GM18870 (cell line): ENCODE measurements at regions not wholly inside any gene's neighbourhood (a gene's known extent, or its start where the extent isn't known, plus 50 kb on each side); places are given as distances from the start of the nearest gene placed in this dataset.
"Not testable (repeated sequence)": the region's sequence is repeated elsewhere in the genome, so short reads cannot be mapped to it uniquely, and the experiment has no call there.

Source experiments
- ATAC-seq: cut with Tn5 transposase; IDR thresholded peaks from one replicate; pipeline ENCODE4 v1.9.1; 2021; ENCODE audit warnings: moderate library complexity; ENCODE audit not compliant: unreplicated experiment

DNA sequence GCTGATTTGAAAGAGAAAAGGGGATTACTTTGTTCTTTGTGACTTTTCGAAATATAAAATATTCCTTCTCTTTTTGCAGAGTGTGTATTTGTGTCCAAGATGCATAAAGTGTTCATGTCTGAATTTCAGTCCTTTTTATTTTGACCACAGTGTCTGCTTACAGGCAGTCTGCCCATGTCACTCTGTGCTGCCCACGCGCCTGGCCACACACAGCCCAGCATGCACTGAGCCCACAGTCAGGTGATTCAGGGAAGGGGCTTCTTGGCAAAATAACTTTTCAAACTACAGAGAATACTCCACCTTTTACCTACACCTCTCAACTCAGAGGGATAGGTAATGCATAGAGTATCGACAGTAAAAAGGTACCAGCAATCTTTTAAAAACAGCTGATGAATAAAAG, 142.5 kb upstream of the TRPC4 start:
- no peak for ATAC-seq

DNA sequence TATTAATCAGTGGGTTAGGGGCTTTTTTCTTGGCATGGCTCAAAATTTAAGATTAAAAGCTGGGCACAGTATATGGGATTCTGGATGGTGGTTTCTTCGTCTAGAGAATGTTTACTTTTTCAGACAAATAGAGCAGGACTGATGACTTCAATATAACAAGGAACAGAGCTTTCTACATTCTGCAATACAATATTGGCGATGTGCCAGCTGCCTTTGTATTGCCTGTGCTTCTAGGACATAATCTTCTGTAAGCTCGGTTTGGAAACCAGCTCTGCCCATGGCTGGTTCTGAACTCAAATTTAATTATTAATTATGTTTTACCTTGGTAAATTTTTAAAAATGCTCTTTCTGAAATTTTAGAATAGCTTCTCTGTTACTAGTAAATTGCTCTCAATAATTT, 139.1 kb upstream of the TRPC4 start:
- ATAC-seq, result no peak

DNA sequence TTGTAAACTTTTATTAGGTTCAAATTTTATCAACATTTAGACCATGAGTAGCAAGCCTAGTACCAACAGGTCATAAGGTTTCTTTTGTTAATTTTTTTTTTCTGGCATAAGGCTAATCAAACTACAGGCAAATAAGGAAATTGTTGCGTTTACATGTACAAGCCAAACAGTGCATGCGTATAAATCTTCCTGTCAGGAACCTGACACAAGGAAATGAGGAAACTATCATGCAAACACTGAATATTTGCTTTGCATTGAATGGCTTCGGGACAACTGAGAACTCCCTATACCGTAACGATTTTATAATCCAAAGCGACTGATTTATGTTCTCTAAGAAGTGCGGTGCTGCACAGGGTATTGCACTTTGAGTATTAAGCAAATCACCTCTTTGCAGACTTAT, 133.0 kb upstream of the TRPC4 start:
- ATAC-seq, result no peak

DNA sequence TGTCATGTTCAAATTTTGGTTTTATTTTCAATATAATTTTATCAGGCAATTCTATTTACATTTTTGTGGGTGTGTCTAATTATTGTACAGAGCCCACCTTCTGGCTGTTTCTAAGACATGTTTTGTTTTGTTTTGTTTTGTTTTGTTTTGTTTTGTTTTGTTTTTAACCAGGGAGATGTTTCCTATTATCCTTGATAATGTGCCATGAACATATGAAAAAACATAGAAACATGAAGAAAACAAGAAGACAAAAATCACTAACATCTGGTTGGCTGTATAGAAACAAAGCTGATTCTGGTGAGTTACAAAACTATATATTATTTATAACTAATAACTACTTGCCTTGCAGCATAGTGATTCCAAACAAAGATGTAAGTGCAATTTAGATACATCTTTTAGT, 128.1 kb upstream of the TRPC4 start:
- no peak for ATAC-seq

DNA sequence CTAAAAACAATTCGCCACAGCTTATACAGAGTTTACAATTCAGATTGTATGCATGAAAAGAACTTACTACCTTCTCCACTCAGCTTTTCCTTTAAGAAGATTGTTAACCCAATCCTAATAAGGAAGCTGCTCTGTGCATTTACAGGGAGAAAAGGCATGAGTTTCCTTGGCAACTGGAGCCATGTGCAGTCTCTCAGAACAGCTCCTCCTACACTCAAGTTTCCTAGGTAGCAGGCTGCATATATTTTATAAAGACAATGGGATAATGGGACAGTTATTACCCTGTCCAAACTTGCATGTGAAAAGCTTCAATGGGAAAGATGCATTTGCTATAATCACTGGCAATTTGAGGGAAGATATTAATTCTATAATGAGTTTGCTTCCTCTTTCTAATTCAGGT, 125.5 kb upstream of the TRPC4 start:
- ATAC-seq, result no peak

DNA sequence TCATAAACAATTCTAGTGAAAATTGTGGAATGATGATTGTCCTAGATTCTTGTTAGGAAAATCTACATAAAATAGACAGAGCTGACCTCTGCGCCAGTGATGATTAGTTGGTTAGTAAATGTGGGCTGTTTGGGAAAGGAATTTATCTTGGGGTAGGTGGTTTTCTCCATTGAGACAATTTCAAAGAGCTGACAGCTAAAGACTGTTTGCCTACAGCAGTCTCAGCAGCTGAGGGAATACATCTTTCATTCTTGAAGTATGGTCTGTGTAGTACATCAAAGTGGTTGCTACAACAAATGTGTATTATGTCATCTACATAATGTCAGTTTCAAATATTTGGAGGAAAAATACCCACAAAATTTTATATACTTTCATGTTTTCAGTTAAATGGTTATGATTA, 117.2 kb upstream of the TRPC4 start:
- ATAC-seq, result no peak

DNA sequence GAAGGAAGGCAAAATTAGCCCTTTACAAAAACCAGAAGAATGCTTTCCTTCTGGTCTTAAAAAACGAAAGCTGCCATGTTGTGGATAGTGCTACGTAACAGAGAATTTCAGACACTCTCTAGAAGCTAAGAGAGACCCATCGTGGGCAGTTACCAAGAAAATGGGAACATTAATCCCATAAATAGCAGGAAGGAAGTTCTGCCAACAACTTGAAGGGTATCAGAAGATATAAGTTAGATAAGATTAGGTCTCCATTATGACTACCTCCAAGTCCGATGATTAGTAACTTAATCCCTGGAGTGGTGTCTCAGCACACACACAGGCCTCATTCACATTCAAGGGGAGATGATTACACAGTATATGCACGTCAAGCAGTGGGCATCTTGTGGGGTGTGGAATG, 115.7 kb upstream of the TRPC4 start:
- ATAC-seq, result no peak

DNA sequence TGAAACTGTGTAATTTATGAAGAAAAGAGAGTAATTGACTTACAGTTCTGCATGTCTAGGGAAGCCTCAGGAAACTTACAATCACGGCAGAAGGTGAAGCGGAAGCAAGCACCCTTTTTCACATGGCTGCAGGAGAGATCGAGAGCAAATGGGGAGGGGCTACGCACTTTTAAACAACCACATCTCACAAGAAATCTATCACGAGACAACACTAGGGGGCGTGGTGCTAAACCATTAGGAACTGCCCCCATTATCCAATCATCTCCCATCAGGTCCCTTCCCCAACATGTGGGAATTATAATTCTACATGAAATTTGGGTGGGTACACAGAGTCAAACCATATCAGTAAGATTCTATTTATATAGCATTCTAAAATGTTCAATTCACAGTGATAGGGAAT, 114.8 kb upstream of the TRPC4 start:
- no peak for ATAC-seq

DNA sequence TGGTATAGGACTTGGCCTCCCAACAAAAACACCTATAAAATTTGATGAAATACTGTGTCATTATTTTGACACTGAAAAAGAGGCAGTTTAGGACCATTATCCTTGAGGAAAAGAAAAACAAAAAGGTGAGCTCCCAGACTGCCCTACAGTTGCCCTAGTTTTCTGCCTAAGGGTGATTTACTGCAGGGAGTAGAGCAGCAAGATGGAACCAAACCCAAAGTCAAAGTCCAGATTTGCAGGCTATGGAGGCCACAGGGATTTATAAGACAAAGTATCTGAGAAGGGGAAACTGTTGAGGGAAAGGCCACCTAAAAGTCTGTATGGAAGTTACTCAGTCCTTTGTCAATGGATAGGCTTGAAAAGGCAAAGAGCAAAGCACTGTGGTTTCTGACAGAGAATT, 112.4 kb upstream of the TRPC4 start:
- no peak for ATAC-seq

DNA sequence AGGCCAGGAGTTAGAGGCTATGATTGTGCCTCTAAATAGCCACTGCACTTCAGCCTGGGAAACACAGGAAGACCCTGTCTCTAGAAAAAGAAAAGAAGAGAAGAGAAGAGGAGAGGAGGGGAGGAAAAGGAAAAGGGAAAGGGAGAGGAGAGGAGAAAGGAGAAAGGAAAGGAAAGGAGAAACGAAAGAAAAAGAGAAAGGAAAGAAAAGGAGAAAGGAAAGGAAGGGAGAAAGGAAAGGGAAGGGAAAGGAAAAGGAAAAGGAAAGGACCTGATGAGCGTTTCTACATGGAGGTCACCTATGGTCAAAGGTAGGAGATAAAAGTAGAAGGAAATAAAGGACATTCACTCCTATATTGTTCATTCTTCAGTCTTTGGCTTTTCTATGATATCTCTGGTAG, 109.1 kb upstream of the TRPC4 start:
- ATAC-seq, result no peak

DNA sequence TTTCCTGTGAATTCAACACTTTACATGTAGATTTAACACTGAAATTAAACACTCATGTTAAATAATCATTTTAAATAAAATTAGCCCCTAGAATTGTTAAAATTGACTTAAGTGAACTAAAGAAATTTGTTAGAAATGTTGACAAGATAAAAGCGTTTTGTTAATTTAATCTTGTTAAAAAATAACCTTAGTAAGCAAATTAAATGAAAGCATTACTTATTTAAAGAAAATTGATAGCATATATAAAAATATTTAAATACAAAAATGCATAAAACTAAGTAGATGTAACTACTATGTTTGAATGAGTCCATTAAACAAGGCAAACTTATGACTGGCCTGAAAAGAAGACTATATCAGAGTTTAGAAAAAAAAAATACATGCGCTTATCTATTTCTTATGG, 99.0 kb upstream of the TRPC4 start:
- no peak for ATAC-seq

DNA sequence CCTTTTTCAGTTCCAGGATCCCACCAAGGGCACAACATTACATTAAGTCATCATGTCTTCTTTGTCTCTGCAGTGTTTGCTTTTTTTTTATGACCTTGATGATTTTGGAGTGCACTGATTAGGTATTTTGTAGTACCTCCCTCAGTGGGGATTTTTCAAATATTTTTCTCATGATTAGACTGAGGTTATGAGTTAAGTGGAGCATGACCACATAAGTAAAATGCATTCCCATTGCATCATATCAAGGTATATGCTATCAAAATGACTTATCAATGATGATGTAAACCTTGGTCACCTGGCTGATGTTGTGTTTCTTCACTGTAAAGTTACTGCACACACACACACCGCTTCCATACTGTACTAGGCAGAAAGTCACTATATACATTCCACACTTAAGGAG, 96.7 kb upstream of the TRPC4 start:
- no peak for ATAC-seq

DNA sequence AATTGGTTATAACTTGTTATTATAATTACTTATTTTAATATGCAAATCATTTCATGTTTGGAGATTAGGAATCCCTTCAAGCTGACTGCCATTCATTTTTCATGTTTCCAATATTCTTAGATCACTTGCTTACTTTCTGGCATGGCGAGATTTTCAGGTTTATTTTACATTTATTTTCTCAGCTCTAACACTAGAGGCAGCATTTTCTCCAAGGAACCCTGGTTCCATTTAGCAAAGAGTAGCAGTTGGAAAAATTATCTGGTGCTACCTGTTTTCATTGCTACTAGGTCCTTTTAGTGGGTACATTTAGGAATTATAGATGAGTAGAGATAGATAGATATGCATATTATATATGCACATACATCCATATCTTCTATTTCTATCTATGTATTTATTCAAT, 90.9 kb upstream of the TRPC4 start:
- ATAC-seq, result no peak

DNA sequence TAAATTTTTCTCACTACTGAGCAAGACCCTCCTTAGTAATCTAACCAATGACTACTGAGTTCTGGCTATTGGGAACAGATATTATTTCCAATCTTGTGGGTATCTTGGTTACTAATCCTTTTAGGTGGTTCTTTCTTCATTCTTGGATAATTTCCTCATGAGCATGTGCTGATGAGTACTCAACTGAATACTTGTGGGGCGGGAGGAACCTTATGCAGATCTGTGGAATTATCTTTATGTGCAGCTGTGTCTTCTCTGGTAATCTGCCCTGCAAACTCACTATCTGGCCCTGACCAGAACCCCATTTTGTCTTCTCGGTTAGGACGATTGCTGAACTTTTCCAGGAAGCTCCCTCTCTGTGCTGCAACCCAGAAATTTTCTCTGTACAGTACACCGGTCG, 89.7 kb upstream of the TRPC4 start:
- ATAC-seq, result no peak

DNA sequence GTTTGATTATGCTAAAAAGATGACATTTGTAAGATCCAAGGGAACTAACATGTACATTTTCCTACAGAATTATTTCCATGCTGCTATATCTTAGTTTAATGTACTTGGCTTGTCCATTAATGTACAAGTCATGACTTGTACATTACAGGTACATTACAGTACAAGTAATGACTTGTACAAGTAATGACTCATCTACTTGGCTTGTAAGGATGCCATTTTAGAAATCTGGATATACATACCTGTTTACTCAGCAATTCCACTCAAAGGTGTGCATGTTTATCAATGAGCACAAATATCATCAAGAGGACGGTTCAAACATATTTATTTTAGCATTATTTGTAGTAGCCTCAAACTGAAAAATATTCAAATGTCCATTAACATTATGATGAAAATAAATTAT, 87.0 kb upstream of the TRPC4 start:
- ATAC-seq, result no peak

DNA sequence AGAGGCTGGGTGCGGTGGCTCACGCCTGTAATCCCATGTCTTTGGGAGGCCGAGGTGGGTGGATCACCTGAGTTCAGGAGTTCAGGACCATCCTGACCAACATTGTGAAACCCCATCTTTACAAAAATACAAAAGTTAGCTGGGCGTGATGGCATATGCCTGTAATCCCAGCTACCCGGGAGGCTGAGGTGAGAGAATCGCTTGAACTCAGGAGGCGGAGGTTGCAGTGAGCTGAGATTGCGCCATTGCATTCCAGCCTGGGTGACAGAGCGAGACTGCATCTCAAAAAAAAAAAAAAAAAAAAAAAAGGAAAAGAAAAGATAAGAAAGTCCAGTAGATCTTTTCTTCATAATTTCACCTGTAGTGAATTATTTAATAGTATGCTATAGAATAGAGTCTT, 85.0 kb upstream of the TRPC4 start:
- not testable (repeated sequence) for ATAC-seq

DNA sequence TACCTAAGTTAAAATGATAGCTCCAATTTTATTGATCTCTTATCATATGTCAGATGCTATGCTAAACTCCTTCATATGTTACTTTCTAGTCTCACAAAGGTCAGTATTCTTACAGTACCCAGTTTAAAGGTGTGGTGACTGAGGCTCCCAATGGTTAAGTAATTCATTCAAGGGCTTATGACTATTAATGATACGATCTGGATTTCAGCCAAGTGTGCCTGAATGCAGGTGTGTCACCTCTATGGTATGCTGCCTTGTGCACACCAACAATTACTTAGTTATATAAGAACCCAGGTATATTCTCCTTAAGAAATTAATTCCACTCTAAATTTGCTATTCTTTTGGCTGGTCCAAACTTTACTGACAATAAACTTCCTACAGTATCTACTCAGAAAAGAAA, 84.6 kb upstream of the TRPC4 start:
- ATAC-seq, result no peak

DNA sequence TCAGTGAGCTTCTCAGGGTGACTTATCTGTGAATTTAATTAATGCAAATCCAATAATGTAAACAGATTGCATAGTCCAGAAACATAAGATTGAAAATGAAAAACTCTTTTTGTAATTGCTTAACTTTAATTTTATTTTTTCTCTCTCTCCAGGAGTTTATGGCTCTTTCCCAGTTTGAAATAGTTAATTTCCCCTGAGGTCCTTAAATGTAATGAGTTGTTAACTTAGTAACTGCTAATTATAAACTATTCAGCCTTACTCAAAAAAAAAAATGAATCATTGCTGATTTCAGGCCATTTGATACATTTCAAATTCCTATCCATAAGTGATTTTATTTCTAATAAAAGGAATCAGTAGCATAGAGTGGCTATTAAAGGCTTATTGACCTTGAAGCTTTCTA, 84.1 kb upstream of the TRPC4 start:
- ATAC-seq, result no peak

DNA sequence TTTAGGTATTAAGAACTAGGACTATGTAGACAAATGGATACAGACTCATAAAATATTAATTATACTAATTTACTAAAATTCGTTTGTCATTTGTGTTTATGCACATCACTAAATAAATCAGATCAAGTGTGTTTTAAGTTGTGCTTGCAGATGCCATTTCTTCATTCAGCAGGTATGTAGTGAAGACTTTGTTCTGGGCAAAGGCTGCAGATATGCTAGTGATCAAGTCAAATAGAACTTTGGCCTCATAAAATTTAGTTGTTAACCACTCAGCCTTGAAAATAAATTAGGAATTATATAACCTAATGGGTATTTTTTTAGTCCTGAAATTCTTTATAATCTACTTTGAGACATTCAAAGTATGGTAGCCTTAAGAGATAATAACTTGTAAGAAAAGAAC, 80.4 kb upstream of the TRPC4 start:
- ATAC-seq, result no peak

DNA sequence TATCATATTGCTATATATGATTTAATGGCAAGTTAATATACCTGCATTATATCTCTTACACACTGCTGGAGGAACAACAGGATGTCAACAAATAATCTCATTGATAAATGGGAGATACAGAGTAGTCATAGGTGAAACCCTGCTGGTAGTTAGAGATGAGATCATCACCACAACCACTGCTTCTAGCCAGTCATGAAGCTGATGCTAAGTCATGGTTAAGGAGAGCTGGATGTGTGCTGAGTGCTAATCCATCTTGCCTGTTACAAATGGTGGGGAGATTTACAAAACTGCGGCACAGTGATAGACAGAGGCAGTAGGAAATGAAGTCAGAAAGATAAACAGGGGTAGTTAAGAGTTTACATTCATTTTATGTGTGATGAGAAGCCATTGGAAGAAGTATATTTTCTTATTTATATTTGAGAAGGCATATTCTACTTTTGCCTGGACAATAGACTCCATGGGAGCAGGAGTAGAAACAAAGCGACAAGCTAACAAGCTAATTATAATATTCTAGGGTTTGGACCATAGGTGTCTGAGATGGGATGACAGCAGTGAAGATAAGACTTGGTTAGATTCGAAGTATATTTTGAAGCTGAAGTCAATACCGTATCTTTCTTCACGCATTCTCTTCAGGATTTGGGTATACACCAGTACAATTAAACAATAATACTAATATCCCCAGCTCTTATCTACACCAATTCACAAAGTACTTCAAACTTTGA, 78.0 kb upstream of the TRPC4 start:
- no peak for ATAC-seq

DNA sequence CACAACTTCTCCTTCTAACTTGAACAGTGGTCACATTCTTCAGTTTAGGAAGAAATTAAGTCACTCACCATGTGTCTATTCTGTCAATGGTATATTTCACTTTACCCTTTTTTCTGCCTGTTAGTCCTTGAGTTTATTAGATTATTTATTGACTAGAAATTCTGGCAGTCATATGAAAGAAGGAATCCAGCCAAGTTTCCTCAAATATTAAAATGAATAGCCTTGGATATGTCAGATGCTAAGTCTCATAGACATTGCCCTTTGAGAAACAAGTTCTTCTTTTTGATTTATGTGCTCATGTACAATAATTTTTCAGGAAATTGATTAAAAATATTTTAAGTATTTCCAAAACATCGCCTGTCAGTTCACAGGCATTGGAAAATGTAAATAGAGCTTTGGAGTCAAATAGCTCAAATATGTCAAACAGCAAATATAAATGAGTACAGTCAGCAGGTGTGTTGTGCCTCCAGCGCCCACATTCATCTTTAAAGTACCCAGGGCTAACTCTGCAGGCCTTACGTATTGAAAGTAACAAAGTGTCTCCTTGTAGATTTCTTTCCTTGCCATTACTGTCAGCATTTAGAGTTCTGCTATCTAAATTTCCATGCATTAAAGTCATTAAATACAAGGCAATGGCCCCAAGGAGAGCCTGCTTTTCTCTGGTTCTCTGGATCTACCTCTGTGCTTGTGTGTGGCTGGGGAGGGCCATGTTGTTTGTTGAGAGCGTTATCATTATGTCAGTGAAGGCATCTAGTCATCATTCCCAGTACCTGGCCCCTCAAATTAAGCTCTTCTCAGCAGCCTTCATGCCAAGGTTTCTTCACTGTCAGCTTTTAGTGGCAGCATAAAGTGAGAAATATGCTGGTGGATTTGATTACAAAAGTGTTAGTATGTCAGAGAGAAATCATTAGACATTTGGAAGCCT, 76.3 kb upstream of the TRPC4 start:
- no peak for ATAC-seq

DNA sequence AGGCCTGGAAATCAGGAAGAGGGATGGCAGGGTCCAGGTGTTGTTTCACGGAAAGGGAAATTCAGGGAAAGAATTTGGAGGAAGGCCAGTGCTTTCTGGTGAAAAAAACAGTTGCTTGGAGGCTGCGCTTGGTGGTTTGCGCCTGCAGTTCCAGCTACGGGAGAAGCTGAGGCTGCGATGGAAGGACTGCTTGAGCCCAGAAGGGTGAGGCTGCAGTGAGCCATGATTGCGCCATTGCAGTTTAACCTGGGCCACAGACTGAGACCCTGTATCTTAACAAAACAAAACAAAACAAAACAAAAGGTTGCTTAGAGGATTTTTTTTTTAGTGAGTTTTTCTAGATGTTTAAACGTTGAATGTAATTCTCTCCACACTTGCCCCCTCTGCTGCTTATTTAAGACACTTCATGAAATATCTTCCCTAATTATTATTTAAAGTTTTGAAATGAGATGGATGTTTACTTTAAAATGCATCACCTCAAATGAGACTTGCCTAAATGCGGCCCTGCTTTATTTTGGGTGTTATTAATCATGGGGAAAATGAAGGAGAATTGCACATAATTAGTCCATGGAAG, 75.4 kb upstream of the TRPC4 start:
- no peak for ATAC-seq
